ENCODE measurements at regions not wholly inside any gene's neighbourhood (a gene's known extent, or its start where the extent isn't known, plus 50 kb on each side); places are given as distances from the start of the nearest gene placed in this dataset.

- Histone ChIP-seq H3K4me3 (no peak overlapping the region), H3K9me3 (peaks cover 0 to 13% (median 0%) of the 10 kb centered on the region in 8 donors), H3K36me3 (no peaks in the 10 kb centered on the region), H3K4me1 (no peaks in the 10 kb centered on the region), H3K27ac (no peak overlapping the region), H3K27me3 (replicated peaks in 1 of 7) (no peaks in the 10 kb centered on the region)
- intact Hi-C loops (cut with DNase I; ENCODE audit: low total_unique reads) = no loop called here
- no peak for DNase-seq
- TF ChIP-seq POLR2A (IDR thresholded peaks at IDR 0.05) (no peak), POLR2AphosphoS5 (IDR thresholded peaks at IDR 0.05) (no peak), CTCF (IDR thresholded peaks at IDR 0.05 in 8 of 11, conservative IDR thresholded peaks at IDR 0.05 in 3 of 11) (no peak)
- 89 to 92% (median 91%) methylated on average over 9 of the region's 9 CpGs for WGBS, 5 donors
Measured at GRCh38 chr18:78151234-78151633, 828.4 kb upstream of the SALL3 start.

GRCh38 chr18:78151948-78152725, 827.5 kb upstream of the SALL3 start:
- TF ChIP-seq POLR2A (IDR thresholded peaks at IDR 0.05) = no peak
- no peak for TF ChIP-seq CTCF (IDR thresholded peaks at IDR 0.05 in 8 of 11, conservative IDR thresholded peaks at IDR 0.05 in 3 of 11)
- no peak for TF ChIP-seq POLR2AphosphoS5 (IDR thresholded peaks at IDR 0.05)
- 86 to 92% (median 88%) methylated on average over 17 of the region's 17 CpGs for WGBS, 5 donors
- no peaks in the 10 kb centered on the region for H3K36me3 ChIP-seq
- no peak overlapping the region for H3K4me3 ChIP-seq
- H3K27ac ChIP-seq = no peak overlapping the region
- H3K9me3 ChIP-seq = peaks cover 0 to 13% (median 0%) of the 10 kb centered on the region in 8 donors
- H3K4me1 ChIP-seq = no peaks in the 10 kb centered on the region
- no peaks in the 10 kb centered on the region for H3K27me3 ChIP-seq (replicated peaks in 1 of 7)
- DNase-seq = no peak
- intact Hi-C loops (cut with DNase I; ENCODE audit: low total_unique reads) = no loop called here

- intact Hi-C loops (cut with DNase I; ENCODE audit: low total_unique reads) = no loop called here
- no peaks in the 10 kb centered on the region for H3K4me1 ChIP-seq
- TF ChIP-seq CTCF (IDR thresholded peaks at IDR 0.05 in 8 of 11, conservative IDR thresholded peaks at IDR 0.05 in 3 of 11) (no peak), POLR2AphosphoS5 (IDR thresholded peaks at IDR 0.05) (no peak), POLR2A (IDR thresholded peaks at IDR 0.05) (no peak)
- no peaks in the 10 kb centered on the region for H3K36me3 ChIP-seq
- WGBS, 5 donors = 88 to 92% (median 88%) methylated on average over 16 of the region's 16 CpGs
- no peak overlapping the region for H3K4me3 ChIP-seq
- no peak for DNase-seq
- H3K9me3 ChIP-seq = peaks cover 0 to 13% (median 0%) of the 10 kb centered on the region in 8 donors
- no peak overlapping the region for H3K27ac ChIP-seq
- no peaks in the 10 kb centered on the region for H3K27me3 ChIP-seq (replicated peaks in 1 of 7)
Measured at GRCh38 chr18:78153362-78153761, 826.3 kb upstream of the SALL3 start.

- WGBS, 5 donors = 75 to 91% (median 85%) methylated on average over 6 to 9 of the region's 9 CpGs
- Histone ChIP-seq H3K9me3 (peaks cover 0 to 7% (median 0%) of the 10 kb centered on the region in 8 donors), H3K27ac (no peak overlapping the region), H3K4me1 (no peaks in the 10 kb centered on the region), H3K27me3 (replicated peaks in 1 of 7) (no peaks in the 10 kb centered on the region), H3K36me3 (no peaks in the 10 kb centered on the region), H3K4me3 (no peak overlapping the region)
- intact Hi-C loops (cut with DNase I; ENCODE audit: low total_unique reads) = no loop called here
- TF ChIP-seq POLR2A (IDR thresholded peaks at IDR 0.05) (no peak), POLR2AphosphoS5 (IDR thresholded peaks at IDR 0.05) (no peak), CTCF (IDR thresholded peaks at IDR 0.05 in 8 of 11, conservative IDR thresholded peaks at IDR 0.05 in 3 of 11) (no peak)
- DNase-seq = no peak
Measured at GRCh38 chr18:78154444-78154843, 825.2 kb upstream of the SALL3 start.

All from spleen (tissue), 11 donors.